Astrocyte (in vitro differentiated cells and primary cell): ENCODE measurements at regions not wholly inside any gene's neighbourhood (a gene's known extent, or its start where the extent isn't known, plus 50 kb on each side); places are given as distances from the start of the nearest gene placed in this dataset.

Source experiments
- DNase-seq: peaks from one replicate; pipeline ENCODE4 v3.0.0-alpha.2; 2010; ENCODE audit warnings: low read depth
- FAIRE-seq: peaks from 2 replicates; lab custom pipeline; 2011; peaks lifted over from hg19 to GRCh38; lab: Jason Lieb, UNC
- H2AFZ ChIP-seq: 2 replicates; pipeline ENCODE4 v1.6.0; 2012; ENCODE audit warnings: low read depth, low read length, inconsistent platforms
- H3K27ac ChIP-seq: 2 replicates; pipeline ENCODE4 v1.5.1; 2011; ENCODE audit warnings: low read depth, low read length, inconsistent platforms
- H3K27me3 ChIP-seq: 2 replicates; pipeline ENCODE4 v1.6.0; 2011; ENCODE audit warnings: low read length, inconsistent platforms; ENCODE audit not compliant: insufficient read depth
- H3K36me3 ChIP-seq: 2 replicates; pipeline ENCODE4 v1.5.1; 2011; ENCODE audit warnings: low read length, inconsistent platforms; ENCODE audit not compliant: insufficient read depth
- H3K4me1 ChIP-seq: 2 replicates; pipeline ENCODE4 v1.5.1; 2011; ENCODE audit warnings: low read length, inconsistent platforms; ENCODE audit not compliant: insufficient read depth
- H3K4me2 ChIP-seq: 2 replicates; pipeline ENCODE4 v1.6.0; 2012; ENCODE audit warnings: low read length, inconsistent platforms
- H3K4me3 ChIP-seq: 2 replicates; pipeline ENCODE4 v1.5.1; 2011; ENCODE audit warnings: low read depth, mild to moderate bottlenecking, low read length, inconsistent platforms; ENCODE audit not compliant: insufficient read depth
- H3K79me2 ChIP-seq: 2 replicates; pipeline ENCODE4 v1.6.0; 2012; ENCODE audit warnings: mild to moderate bottlenecking, low read length, inconsistent platforms; ENCODE audit not compliant: insufficient read depth
- H3K9ac ChIP-seq: 2 replicates; pipeline ENCODE4 v1.6.0; 2012; ENCODE audit warnings: mild to moderate bottlenecking, low read length, inconsistent platforms
- H3K9me3 ChIP-seq: 2 replicates; pipeline ENCODE4 v1.5.1; 2012; ENCODE audit warnings: low read depth, mild to moderate bottlenecking, low read length, inconsistent platforms; ENCODE audit not compliant: insufficient read depth
- H4K20me1 ChIP-seq: 2 replicates; pipeline ENCODE4 v1.6.0; 2012; ENCODE audit warnings: low read length, inconsistent platforms; ENCODE audit not compliant: insufficient read depth
- H3K27ac Mint-ChIP-seq: one replicate; pipeline ENCODE4 v1.8.0; 2021; ENCODE audit warnings: mild to moderate bottlenecking, mixed read lengths; ENCODE audit not compliant: unreplicated experiment
- H3K27me3 Mint-ChIP-seq: one replicate; pipeline ENCODE4 v1.8.0; 2021; ENCODE audit warnings: low read depth, mixed read lengths; ENCODE audit not compliant: unreplicated experiment
- H3K36me3 Mint-ChIP-seq: one replicate; pipeline ENCODE4 v1.8.0; 2021; ENCODE audit warnings: low read depth, mixed read lengths; ENCODE audit not compliant: unreplicated experiment
- H3K4me1 Mint-ChIP-seq: one replicate; pipeline ENCODE4 v1.8.0; 2021; ENCODE audit warnings: low read depth, mixed read lengths; ENCODE audit not compliant: unreplicated experiment
- H3K4me3 Mint-ChIP-seq: one replicate; pipeline ENCODE4 v1.8.0; 2021; ENCODE audit warnings: mild to moderate bottlenecking, moderate library complexity, mixed read lengths; ENCODE audit not compliant: unreplicated experiment
- H3K9me3 Mint-ChIP-seq: one replicate; pipeline ENCODE4 v1.8.0; 2021; ENCODE audit warnings: mild to moderate bottlenecking, mixed read lengths; ENCODE audit not compliant: unreplicated experiment
- EZH2 ChIP-seq: IDR thresholded peaks from 2 replicates; pipeline ENCODE4 v1.6.1; 2012; ENCODE audit warnings: mild to moderate bottlenecking, low read length, inconsistent platforms; ENCODE audit not compliant: insufficient read depth
- TF ChIP-seq, protein P1 (sequence below): IDR thresholded peaks from 2 replicates; pipeline ENCODE4 v1.5.1; 2011; ENCODE audit warnings: low read depth, mild to moderate bottlenecking, inconsistent platforms, low read length, moderate library complexity; ENCODE audit not compliant: insufficient read depth

DNA sequence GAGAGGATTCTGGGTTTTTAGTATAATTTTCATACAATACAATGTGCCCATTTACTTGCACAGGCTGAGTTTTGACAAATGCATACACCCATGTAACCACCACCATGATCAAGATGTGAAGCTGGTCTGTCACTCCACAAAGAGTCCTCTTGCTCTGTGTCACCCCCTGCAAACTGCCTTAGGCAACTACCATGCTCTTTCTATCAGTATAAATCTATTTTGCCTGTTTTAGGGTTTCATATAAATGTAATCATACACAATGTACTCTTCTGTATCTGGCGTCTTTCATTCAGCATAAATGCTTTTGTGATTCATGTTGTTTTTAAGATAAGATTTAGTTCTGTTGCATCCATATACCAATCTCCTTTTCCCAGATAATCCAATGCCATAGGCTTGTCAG, 181.9 kb upstream of the KCNG1 start:
- Histone ChIP-seq H3K4me3 (no peak overlapping the region), H3K4me1 (no peaks in the 10 kb centered on the region), H3K4me2 (no peak overlapping the region), H3K9me3 (no peaks in the 10 kb centered on the region), H3K79me2 (no peaks in the 10 kb centered on the region), H3K9ac (no peak overlapping the region), H3K27ac (no peak overlapping the region), H3K36me3 (no peaks in the 10 kb centered on the region), H3K27me3 (peaks cover 44% of the 10 kb centered on the region), H4K20me1 (no peaks in the 10 kb centered on the region), H2AFZ (no peak overlapping the region)
- Mint-ChIP-seq H3K27ac (no peak overlapping the region), H3K36me3 (no peaks in the 10 kb centered on the region), H3K9me3 (no peaks in the 10 kb centered on the region), H3K4me1 (peaks cover under 1% of the 10 kb centered on the region), H3K4me3 (no peak overlapping the region), H3K27me3 (peaks cover 23% of the 10 kb centered on the region)
- no peak for FAIRE-seq
- TF ChIP-seq, protein P1, sequence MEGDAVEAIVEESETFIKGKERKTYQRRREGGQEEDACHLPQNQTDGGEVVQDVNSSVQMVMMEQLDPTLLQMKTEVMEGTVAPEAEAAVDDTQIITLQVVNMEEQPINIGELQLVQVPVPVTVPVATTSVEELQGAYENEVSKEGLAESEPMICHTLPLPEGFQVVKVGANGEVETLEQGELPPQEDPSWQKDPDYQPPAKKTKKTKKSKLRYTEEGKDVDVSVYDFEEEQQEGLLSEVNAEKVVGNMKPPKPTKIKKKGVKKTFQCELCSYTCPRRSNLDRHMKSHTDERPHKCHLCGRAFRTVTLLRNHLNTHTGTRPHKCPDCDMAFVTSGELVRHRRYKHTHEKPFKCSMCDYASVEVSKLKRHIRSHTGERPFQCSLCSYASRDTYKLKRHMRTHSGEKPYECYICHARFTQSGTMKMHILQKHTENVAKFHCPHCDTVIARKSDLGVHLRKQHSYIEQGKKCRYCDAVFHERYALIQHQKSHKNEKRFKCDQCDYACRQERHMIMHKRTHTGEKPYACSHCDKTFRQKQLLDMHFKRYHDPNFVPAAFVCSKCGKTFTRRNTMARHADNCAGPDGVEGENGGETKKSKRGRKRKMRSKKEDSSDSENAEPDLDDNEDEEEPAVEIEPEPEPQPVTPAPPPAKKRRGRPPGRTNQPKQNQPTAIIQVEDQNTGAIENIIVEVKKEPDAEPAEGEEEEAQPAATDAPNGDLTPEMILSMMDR, result no peak
- TF ChIP-seq EZH2, result no peak
- no peak for DNase-seq

DNA sequence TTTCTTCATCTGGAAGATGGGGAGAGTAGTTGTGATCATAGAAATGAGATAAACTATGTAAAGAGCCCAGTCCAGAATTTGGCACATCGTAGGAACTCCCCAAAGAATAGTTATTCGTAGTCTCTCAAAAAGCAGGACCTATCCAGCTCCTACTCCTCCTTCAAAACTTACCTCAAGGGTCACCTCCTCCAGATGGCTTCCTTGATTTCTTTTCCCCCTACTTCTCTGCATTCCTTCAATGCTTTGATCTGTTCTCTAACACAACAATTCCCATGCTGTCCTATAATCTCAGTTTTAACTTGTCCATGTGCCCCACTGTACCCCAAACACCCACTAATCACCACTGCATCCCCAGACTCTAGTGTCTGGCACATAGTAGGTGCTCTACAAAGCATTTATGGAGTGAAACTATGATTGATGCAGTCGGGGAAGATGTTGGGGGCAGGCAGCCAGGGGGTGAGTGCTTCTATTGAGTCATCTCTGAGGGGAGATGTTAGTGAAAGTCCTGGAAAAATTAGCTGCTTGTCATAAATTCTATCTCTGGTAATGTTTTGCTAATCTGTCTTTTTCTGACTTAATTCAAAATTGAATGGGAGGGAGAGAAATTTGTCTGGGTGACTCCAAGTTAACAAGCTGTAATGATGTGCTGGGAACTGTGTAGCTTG, 181.3 kb upstream of the KCNG1 start:
- Mint-ChIP-seq H3K4me1 (peaks cover 2% of the 10 kb centered on the region), H3K9me3 (no peaks in the 10 kb centered on the region), H3K36me3 (no peaks in the 10 kb centered on the region), H3K27me3 (peaks cover 23% of the 10 kb centered on the region), H3K4me3 (no peak overlapping the region), H3K27ac (no peak overlapping the region)
- no peak overlapping the region for H3K4me2 ChIP-seq
- H2AFZ ChIP-seq, result no peak overlapping the region
- peaks cover 39% of the 10 kb centered on the region for H3K27me3 ChIP-seq
- no peak overlapping the region for H3K4me3 ChIP-seq
- H3K9me3 ChIP-seq, result no peaks in the 10 kb centered on the region
- H3K27ac ChIP-seq, result no peak overlapping the region
- no peaks in the 10 kb centered on the region for H3K36me3 ChIP-seq
- FAIRE-seq (no peak), DNase-seq (no peak)
- H3K79me2 ChIP-seq, result no peaks in the 10 kb centered on the region
- no peaks in the 10 kb centered on the region for H4K20me1 ChIP-seq
- no peak overlapping the region for H3K9ac ChIP-seq
- TF ChIP-seq, protein P1, result no peak
- no peak for TF ChIP-seq EZH2
- no peaks in the 10 kb centered on the region for H3K4me1 ChIP-seq

DNA sequence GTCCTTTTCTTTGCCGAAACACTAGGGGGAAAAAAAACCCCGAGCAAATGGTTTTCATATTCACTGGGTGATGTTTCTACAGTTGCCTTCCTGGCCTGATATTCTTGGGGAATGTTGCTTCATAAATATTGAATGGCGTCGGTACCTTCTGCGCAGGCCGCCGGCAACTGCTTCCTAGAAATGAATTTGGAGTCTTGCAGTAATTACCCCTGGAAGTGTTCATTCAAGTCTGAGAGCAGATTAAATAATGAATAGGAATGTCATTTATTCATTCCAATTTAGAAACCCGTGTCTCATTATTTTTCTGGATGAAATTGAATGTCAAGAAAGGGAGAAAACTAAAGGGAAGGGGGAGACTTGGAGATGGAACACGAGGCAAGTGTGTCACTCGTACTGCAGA, 179.4 kb upstream of the KCNG1 start:
- H3K4me1 ChIP-seq, result peaks cover 4% of the 10 kb centered on the region
- no peak overlapping the region for H3K27ac ChIP-seq
- H3K4me1 Mint-ChIP-seq, result peaks cover 2% of the 10 kb centered on the region
- no peaks in the 10 kb centered on the region for H3K9me3 Mint-ChIP-seq
- H3K4me3 ChIP-seq, result no peak overlapping the region
- no peaks in the 10 kb centered on the region for H3K79me2 ChIP-seq
- H3K9ac ChIP-seq, result no peak overlapping the region
- no peaks in the 10 kb centered on the region for H3K36me3 Mint-ChIP-seq
- H3K9me3 ChIP-seq, result no peaks in the 10 kb centered on the region
- no peak overlapping the region for H3K4me2 ChIP-seq
- no peak for DNase-seq
- peaks cover 13% of the 10 kb centered on the region for H3K27me3 Mint-ChIP-seq
- no peak overlapping the region for H3K27ac Mint-ChIP-seq
- H4K20me1 ChIP-seq, result no peaks in the 10 kb centered on the region
- no peak overlapping the region for H2AFZ ChIP-seq
- FAIRE-seq, result no peak
- TF ChIP-seq, protein P1, result no peak
- H3K36me3 ChIP-seq, result no peaks in the 10 kb centered on the region
- peaks cover 28% of the 10 kb centered on the region for H3K27me3 ChIP-seq
- no peak overlapping the region for H3K4me3 Mint-ChIP-seq
